ENCODE measurements at regions not wholly inside any gene's neighbourhood (a gene's known extent, or its start where the extent isn't known, plus 50 kb on each side); places are given as distances from the start of the nearest gene placed in this dataset.
A peak's percentile ranks its signal among the peaks of the same experiment; 100 is the strongest.

DNA sequence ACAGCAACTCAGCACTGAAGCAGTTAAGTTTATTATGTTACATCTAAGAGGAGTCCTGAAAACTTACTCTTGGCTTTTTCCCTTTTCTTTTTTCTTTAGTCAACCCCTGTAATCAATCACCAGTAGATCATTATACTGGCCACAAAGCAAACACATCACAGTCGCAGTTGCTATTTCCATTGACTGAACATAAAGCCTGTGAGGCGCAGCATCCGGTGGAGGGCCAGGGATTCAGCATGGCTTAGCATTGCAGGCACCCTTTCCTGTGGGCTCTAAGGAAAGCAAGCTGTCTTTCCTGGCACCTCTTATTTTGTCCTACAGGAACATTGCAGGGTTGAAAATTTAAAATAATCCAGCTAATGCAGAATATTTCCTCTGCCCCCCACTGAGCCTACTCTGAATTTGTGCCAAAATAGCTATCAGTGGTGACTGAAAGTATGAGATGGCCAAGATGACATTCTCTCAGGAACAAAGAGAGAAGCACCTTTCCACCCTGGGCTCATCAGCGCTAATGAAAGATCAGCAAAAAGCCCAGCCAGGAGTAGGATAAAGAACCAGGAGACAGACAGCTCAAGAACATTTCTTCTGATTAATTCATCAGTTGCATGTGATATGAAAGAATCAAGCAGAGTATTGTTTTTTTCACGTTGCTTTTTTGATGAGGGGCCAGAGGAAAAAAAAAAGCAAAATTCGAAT is 85.3 kb upstream of the SULT1C3 start:
- H3K36me3 Mint-ChIP-seq (ENCODE audit: insufficient read depth): peaks cover 6% of the 10 kb centered on the region
- no peak for DNase-seq (ENCODE audit: low spot score, unreplicated experiment)
- peaks cover 4% of the 10 kb centered on the region for H3K9me3 Mint-ChIP-seq (ENCODE audit: low read depth)
- no peak overlapping the region for H3K4me3 Mint-ChIP-seq (ENCODE audit: low read depth)
- H3K4me1 Mint-ChIP-seq (ENCODE audit: low read depth): peaks cover 16% of the 10 kb centered on the region
- TF ChIP-seq, protein P1, sequence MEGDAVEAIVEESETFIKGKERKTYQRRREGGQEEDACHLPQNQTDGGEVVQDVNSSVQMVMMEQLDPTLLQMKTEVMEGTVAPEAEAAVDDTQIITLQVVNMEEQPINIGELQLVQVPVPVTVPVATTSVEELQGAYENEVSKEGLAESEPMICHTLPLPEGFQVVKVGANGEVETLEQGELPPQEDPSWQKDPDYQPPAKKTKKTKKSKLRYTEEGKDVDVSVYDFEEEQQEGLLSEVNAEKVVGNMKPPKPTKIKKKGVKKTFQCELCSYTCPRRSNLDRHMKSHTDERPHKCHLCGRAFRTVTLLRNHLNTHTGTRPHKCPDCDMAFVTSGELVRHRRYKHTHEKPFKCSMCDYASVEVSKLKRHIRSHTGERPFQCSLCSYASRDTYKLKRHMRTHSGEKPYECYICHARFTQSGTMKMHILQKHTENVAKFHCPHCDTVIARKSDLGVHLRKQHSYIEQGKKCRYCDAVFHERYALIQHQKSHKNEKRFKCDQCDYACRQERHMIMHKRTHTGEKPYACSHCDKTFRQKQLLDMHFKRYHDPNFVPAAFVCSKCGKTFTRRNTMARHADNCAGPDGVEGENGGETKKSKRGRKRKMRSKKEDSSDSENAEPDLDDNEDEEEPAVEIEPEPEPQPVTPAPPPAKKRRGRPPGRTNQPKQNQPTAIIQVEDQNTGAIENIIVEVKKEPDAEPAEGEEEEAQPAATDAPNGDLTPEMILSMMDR (IDR thresholded peaks at IDR 0.05; ENCODE audit: unreplicated experiment): no peak
- H3K27ac Mint-ChIP-seq: peak overlapping the region; percentile 46
- H3K27me3 Mint-ChIP-seq: no peaks in the 10 kb centered on the region

DNA sequence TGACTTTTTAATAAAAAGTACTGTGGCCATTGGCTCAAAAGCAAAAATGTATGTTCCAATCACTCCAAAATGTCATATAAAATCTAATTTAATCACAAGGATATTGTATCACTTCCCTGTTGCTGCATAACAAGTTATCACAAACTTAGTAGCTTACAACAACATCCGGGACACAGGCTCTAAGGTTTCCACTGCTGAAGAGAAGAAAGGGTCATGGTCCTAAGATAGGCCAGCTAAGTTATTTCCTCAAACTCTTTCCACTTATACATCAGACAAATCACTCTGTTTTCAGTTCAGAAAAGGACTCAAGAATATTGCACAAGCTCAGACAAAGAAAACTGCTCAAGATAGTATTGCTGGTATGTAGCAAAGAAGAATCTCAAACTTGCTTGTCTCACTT is 78.5 kb upstream of the SULT1C3 start:
- Mint-ChIP-seq H3K27ac (no peak overlapping the region), H3K9me3 (ENCODE audit: low read depth) (peaks cover 4% of the 10 kb centered on the region), H3K36me3 (ENCODE audit: insufficient read depth) (peaks cover 3% of the 10 kb centered on the region), H3K27me3 (no peaks in the 10 kb centered on the region), H3K4me3 (ENCODE audit: low read depth) (no peak overlapping the region), H3K4me1 (ENCODE audit: low read depth) (no peaks in the 10 kb centered on the region)
- TF ChIP-seq, protein P1 (IDR thresholded peaks at IDR 0.05; ENCODE audit: unreplicated experiment): no peak
- DNase-seq (ENCODE audit: low spot score, unreplicated experiment): no peak

DNA sequence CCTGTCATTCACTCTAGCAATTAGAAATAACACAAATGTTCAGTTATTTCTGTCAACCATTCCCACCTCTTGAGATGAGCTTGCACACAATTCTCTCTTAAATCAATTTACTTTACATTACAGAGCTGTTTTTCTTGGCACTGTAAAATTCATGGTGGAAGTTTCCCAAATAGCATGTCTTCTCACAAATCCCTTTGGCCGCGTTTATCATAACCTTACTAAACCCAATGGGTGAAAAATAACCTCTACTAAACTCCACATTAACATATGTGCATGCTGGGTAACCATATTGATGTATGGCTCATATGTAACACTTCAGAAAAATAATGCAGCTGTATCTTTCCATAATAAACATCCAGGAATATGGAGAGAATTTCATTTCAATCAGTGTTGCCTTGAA is 75.5 kb upstream of the SULT1C3 start:
- no peaks in the 10 kb centered on the region for H3K9me3 Mint-ChIP-seq (ENCODE audit: low read depth)
- no peak for DNase-seq (ENCODE audit: low spot score, unreplicated experiment)
- H3K27me3 Mint-ChIP-seq: peaks cover 8% of the 10 kb centered on the region
- no peak overlapping the region for H3K27ac Mint-ChIP-seq
- H3K4me1 Mint-ChIP-seq (ENCODE audit: low read depth): no peaks in the 10 kb centered on the region
- H3K36me3 Mint-ChIP-seq (ENCODE audit: insufficient read depth): peaks cover 13% of the 10 kb centered on the region
- TF ChIP-seq, protein P1 (IDR thresholded peaks at IDR 0.05; ENCODE audit: unreplicated experiment): no peak
- H3K4me3 Mint-ChIP-seq (ENCODE audit: low read depth): no peak overlapping the region

DNA sequence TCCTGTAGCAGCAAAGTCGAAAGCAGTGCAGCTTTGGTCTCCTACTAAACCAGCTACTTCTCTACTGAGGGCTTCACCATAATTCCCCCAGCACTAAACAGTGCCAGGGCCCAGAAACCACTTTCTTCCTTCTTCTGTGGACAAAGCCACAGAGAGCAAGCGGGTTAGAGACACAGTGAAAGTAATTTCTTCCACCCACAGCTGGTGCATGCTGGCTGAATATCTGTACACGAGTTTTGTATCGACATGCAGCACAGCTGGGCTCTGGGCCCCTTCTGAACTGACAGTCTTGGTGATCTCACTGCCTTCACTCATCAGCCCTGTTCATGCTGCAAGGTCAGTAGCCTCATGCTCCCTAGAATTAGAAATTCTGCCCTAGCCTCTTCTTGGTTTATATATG is 74.0 kb upstream of the SULT1C3 start:
- Mint-ChIP-seq H3K36me3 (ENCODE audit: insufficient read depth) (peaks cover 14% of the 10 kb centered on the region), H3K9me3 (ENCODE audit: low read depth) (no peaks in the 10 kb centered on the region), H3K27ac (no peak overlapping the region), H3K4me1 (ENCODE audit: low read depth) (no peaks in the 10 kb centered on the region), H3K27me3 (peaks cover 8% of the 10 kb centered on the region), H3K4me3 (ENCODE audit: low read depth) (no peak overlapping the region)
- no peak for DNase-seq (ENCODE audit: low spot score, unreplicated experiment)
- TF ChIP-seq, protein P1 (IDR thresholded peaks at IDR 0.05; ENCODE audit: unreplicated experiment): no peak

DNA sequence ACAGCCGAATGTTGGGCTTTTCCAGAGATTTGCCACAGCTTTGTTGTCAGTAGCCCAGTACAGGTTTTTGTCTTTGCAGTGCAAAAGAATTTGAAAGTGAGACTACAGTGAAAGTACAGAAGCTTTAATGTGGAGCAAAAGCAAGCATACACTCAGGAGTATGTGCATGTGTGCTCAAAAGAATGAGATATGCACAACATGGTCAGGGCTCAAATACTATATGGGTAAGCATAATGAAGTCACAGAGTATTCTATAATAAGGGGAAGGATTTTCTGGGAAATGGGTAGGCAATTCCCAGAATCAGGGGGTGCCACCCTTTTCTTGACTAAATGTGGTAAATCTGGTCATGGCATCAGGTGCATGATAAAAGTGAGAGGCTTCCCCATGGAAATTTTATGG is 72.1 kb upstream of the SULT1C3 start:
- Mint-ChIP-seq H3K9me3 (ENCODE audit: low read depth) (no peaks in the 10 kb centered on the region), H3K27me3 (peaks cover 8% of the 10 kb centered on the region), H3K36me3 (ENCODE audit: insufficient read depth) (peaks cover 15% of the 10 kb centered on the region), H3K27ac (no peak overlapping the region), H3K4me1 (ENCODE audit: low read depth) (no peaks in the 10 kb centered on the region), H3K4me3 (ENCODE audit: low read depth) (no peak overlapping the region)
- TF ChIP-seq, protein P1 (IDR thresholded peaks at IDR 0.05; ENCODE audit: unreplicated experiment): no peak
- DNase-seq (ENCODE audit: low spot score, unreplicated experiment): no peak
